GM21381 (cell line): ENCODE measurements at regions not wholly inside any gene's neighbourhood (a gene's known extent, or its start where the extent isn't known, plus 50 kb on each side); places are given as distances from the start of the nearest gene placed in this dataset.
"Not testable (repeated sequence)": the region's sequence is repeated elsewhere in the genome, so short reads cannot be mapped to it uniquely, and the experiment has no call there.

Source experiments
- ATAC-seq: cut with Tn5 transposase; IDR thresholded peaks from one replicate; pipeline ENCODE4 v1.9.1; 2021; ENCODE audit warnings: mild to moderate bottlenecking, moderate library complexity; ENCODE audit not compliant: unreplicated experiment

DNA sequence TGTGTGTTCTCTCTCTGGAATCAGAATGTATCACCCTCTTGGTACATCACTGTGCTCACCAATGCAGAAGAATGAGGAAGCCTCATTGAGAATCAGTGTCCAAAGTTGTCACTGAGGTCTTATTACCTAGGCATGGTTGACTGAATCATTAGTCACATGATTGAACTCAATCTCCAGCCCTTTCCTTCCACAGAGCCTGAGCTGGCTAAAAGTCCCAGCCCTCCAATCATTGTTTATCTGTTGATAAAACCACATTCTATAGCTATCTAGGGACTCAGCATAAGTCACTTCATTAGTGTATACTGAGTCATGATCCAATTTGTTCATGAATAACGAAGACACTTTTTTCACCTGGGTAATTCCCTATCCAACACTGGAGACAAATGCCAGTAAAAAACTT lies 396.8 kb downstream of the TRAM1L1 start:
- ATAC-seq = no peak

DNA sequence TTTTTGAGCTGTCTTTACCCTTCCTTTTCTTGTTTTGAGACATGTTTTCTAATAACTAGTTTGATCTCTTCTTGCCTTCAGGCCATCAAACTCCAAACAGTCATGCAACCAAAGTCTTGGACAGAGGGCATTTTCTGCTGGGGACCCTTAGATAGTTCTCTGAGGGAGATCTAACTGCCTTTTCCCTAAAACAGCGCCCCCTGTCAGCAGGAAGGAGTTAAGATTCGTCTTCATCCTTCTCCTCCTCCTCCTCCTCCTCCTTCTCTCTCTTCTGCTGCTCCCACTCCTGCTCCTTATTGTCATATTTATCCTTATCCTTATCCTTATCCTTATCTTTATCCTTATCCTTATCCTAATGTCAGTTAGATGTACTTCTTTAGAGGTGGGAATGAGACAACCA lies 417.2 kb downstream of the TRAM1L1 start:
- no peak for ATAC-seq

DNA sequence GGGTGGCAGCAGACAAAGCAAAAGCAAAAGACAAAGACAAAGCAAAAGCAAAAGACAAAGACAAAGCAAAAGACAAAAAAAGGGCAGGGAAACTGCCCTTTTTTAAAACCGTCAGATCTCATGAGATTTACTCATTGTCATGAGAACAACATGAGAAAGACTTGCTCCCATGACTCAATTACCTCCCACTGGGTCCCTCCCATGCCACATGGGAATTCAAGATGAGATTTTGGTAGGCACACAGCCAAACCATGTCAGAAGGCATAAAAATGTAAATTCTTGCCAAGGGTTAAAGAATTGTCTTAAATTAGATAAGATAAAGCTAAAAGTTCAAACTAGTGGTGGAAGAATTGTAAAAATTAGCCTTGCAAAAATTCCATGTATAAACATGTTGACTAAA lies 419.7 kb downstream of the TRAM1L1 start:
- no peak for ATAC-seq

DNA sequence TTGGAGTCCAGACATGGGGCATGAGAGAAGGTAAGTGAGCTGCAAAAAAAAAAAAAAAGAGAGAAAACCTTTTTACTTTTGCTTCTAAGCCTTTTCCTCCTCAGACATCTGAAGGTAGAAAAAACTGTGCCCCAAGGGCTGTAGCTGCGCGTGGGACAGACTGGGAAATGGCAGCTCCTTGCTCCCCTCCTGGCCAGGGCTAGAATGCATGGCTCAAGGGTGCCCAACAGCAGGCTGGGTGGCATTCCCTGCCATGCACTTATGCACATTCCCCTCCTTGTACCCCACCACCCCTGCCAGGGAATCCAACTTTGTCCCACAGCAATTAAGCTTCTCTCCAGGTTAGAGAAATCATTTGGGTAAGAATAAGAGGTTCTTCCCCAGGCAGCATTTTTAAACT lies 421.2 kb downstream of the TRAM1L1 start:
- ATAC-seq = no peak

DNA sequence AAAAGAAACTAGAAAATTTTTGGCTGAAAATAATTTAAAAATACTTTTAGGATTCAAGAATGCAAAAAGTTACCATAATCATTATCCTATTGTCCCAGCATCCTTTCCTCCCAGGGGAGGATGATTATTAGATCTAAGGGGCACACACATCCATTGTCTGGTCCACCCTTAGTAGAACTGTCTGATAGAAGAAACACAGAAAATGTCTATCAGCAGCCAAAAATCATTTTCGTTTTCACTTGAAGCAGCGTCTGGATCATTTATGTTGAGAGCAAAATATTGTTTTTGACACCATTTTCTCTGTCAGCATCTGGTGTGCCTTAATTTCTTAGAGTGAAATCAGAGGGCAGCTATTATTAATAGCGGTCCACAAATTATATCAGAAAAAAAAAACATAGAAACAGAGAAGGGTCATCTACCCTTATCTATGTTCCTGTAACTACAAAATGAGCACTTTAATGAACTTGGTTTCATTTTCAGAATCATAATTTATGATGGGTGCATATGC lies 446.3 kb downstream of the TRAM1L1 start:
- ATAC-seq = no peak

DNA sequence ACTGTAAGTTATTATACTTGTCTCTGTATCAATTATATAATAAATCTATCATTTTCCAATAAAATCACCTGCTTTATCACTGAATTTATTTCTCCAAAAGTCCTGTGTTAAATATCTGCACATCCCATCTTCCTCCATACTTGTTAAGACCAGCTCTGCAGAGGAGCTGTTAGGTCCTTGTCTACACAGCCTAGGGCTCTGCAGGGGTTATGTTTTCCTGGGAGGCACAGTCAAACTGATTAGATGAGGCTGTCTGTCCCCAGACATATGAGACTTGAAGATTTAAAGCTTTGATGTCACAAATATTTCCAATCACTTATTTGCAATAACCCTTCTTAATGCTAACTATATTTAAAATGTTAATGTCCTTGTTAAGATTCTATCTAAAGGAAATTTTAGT lies 446.8 kb downstream of the TRAM1L1 start:
- no peak for ATAC-seq

DNA sequence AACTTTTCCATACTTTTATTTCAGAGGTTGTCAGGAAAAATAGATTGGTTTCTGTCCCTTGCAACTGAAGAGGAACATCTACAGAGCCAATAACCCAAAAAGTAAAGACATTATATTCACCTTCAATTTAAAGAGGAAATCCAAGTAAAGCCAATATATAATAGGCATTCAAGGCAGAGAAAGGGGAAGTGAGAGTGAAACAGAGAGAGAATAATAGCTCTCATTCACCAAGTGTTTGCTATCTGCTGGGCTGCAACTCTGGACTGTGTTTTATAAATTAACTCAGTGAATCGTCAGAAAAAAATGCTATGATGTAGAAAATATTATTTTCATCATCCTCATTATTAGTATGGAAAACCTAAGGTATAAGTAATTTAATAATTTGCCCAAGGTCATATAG lies 448.5 kb downstream of the TRAM1L1 start:
- ATAC-seq = no peak

DNA sequence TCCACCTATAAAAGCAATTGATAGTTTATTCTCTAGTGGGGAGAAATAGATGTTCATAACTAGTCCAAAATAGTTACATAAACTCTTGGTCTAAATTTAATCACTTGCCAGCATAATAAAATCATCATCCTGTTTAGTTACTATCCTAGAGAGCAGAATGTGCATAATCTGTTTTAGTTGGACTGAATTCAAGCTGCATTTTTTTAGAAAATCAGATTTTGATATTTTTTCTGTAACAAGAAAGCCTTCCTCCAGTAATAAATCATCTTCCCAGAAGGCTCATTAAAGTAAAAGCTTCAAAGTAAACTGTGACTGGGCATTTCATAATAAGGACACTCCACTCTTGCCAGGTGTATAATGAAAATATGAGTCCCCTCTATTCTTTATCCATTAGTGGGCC lies 453.1 kb downstream of the TRAM1L1 start:
- no peak for ATAC-seq

DNA sequence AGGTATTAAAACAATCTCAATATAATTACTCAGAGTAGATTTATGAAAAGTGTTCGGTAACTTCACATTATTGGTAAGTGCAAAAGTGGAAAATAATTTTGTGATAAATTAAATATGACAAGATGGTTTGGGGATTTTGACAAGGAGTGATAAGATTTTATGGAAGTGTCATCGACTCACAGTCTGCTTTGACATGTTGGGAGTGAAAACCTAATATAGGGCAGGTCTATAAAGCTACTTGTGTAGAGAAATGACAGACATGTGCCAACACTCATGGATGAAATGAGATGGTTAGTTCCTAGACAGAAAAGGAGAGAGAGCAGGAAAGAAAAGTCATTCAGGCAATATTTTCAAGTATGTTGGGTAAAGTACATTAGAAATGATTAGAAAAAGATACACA lies 456.8 kb downstream of the TRAM1L1 start:
- no peak for ATAC-seq

DNA sequence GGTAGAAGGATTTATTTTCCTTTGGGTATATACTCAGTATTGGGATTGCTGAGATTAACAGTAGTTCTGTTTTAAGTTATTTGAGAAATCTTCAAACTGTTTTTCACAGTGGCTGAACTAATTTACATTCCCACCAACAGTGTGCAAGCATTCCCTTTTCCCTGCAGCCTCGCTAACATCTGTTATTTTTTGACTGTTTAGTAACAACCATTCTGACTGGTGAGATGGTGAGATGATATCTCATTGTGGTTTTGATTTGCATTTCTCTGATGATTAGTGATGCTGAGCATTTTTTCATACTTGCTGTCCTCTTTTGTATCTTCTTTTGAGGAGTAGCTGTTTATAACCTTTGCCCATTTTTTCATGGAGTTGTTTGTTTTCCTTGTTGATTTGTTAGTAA lies 457.8 kb downstream of the TRAM1L1 start:
- ATAC-seq = no peak

DNA sequence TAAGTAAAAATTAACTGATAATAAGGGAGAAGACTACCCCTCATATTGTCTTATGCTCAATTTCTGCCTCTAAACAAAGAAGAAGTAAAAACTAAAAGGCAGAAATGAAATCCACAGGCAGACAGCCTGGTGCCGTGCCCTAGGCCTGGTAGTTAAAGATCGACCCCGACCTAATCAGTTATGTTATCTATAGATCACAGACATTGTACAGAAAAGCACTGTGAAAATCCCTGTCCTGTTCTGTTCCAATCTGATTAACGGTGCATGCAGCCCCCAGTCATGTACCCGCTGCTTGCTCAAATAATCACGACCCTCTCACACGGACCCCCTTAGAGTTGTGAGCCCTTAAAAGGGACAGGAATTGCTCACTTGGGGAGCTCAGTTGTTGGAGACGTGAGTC lies 465.9 kb downstream of the TRAM1L1 start:
- not testable (repeated sequence) for ATAC-seq

DNA sequence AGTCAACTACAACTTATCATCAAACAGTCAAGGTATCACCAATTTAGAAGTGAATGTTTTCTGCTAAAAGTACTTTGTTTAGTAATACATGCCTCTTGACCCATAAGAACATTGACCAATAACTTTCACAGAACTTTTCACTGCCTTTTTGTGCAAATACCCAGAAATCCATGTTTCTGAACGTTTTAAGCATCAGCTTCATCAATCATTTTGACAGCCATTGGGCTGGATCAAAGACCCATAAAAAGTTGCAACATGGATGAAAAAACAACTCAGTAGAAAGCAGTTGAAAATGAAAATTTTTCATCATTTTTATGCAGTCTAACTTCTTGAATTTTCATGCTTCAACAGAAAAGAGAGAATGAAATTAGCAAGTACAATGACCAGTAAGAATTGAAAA lies 466.7 kb downstream of the TRAM1L1 start:
- no peak for ATAC-seq

DNA sequence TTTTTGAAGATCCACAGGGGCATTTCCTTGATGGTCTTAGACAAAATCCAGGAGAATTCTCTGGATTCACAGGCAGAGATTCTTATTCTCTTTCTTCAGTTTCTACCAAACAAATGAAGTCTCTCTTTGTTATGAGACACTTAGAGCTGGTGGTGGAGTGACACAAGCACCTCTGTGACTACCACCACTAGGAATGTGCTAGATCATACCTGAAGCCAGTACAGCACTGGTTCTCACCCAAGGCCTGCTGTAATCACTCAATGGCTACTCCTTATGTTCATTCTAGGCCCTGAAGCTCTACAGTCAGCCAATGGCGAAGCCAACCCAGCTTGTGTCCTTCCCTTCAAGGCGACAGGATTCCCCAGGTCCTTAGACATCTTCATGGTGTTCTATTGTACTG lies 482.3 kb downstream of the TRAM1L1 start:
- ATAC-seq = no peak

DNA sequence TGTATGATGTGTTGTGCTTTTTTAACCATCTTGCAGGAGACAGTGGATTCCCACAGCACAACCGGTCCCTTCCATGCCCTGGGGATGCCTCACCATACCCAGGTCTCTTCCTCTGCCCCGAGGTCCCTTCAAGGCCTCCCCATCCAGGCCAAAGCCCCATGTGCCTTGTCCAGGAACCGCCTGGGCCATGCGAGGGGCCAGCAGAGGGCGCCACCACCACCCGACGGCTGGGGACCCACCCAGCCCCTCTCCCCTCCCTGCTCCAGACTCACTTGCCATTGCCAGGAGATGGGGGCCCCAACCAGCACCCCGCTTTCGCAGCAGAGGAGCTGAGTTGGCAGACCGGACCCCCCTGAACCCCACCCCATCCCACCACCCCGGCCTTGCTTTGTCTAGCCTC lies 485.5 kb downstream of the TRAM1L1 start:
- no peak for ATAC-seq

DNA sequence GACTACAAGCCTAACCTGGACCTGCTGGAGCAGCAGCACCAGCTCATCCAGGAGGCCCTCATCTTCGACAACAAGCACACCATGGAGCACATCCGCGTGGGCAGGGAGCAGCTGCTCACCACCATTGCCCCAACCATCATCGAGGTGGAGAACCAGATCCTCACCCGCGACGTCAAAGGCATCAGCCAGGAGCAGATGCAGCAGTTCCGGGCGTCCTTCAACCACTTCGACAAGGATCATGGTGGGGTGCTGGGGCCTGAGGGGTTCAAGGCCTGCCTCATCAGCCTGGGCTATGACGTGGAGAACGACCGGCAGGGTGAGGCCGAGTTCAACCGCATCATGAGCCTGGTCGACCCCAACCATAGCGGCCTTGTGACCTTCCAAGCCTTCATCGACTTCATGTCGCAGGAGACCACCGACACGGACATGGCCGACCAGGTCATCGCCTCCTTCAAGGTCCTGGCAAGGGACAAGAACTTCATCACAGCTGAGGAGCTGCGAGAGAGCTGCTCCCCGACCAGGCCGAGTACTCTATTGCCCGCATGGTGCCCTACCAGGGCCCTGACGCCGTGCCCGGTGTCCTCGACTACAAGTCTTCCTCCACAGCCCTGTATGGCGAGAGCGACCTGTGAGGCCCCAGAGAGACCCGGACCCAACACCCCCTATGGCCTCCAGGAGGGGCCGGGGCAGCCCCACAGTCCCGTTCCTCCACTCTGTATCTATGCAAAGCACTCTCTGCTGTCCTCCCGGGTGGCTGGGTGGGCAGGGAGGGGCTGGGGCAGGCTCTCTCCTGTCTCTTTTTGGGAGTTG lies 486.2 kb downstream of the TRAM1L1 start:
- no peak for ATAC-seq

DNA sequence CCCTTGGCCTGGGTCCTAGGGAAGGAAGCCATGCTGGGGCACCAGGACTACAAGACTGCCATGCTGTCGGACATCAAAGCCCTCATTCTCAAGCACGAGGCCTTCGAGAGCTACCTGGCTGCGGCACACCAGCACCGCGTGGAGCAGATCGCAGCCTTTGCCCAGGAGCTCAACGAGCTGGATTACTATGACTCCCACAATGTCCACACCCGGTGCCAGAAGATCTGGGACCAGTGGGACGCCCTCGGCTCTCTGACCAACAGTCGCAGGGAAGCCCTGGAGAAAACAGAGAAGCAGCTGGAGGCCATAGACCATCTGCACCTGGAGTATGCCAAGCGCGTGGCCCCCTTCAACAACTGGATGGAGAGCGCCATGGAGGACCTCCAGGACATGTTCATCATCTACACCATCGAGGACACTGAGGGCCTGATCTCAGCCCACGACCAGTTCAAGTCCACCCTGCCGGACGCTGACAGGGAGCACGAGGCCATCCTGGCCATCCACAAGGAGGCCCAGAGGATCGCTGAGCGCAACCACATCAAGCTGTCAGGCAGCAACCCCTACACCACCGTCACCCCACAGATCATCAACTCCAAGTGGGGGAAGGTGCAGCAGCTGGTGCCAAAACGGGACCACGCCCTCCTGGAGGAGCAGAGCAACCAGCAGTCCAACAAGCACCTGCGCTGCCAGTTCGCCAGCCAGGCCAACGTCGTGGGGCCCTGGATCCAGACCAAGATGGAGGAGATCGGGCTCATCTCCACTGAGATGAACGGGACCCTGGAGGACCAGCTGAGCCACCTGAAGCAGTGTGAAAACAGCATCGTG lies 487.0 kb downstream of the TRAM1L1 start:
- no peak for ATAC-seq

DNA sequence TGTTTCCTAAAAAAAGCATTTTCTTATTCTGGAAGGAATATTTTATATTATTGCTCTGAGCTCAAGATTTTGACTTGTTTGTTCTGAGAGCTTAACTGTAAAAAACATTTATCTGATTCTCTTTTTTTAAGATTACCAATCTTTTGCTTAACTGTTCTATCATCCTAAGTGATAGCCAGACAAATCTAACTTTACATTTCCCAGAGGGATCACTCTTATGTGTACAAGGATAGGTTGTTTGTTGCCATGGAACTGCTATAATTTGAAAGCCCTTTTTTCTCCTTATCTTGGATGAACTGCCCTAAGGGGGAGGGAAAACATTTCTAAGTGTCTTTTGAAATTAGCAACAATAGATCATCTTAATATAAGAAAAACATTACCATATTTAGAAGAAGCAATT lies 494.7 kb downstream of the TRAM1L1 start:
- ATAC-seq = no peak

DNA sequence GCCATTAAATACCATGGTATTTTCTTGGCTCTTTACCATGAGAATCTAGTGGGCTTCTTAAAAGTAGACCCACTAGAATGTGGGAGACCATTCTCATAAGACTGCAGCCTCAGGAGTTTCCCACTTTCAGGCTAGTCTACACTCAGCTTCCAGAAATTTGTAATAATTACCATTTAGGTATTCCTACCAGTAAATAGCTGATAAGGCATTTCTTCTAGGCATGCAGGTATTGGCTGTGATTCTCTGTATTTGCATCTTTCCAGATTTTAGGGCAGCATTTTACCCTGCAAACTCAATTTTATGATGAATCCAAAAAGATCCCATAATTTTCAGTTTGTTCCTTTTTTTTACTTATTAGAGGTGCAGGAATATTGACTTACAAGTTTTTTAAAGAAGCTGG lies 496.6 kb downstream of the TRAM1L1 start:
- no peak for ATAC-seq

DNA sequence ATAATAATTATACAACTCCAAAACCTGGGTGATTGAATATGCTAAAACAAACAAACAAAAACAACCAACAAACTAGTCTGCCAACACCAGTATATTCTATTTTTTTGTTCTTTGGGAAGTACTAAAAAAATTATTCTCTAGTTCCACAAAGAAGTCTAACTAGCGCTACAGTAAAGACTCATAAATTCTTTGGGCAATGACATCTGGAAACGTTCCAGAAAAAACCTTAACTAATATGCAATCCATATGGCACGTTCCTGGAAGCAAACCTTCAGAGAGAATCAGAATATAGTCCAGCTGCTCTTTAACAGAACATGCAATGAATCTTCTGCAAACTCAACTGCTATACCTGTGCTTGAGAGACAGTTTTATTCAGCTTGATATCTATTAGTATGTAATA lies 500.1 kb downstream of the TRAM1L1 start:
- ATAC-seq = no peak

DNA sequence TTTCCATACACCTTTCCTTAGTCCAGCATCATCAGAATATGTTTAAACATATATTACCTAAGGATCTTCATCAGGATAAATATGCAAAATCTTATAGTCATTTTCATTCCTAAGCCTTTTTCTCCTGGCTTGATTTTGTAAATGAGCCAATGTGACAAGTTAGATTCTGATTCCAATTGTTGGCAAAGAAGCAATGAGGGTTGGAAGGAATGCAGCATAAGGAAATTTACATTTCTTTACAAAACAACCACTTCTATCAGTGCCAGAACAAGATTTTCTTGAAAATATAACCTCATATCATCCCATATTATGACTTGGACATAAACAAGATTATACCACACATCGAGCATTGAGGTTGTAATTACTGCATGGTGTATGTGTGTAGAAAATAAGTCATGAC lies 508.1 kb downstream of the TRAM1L1 start:
- ATAC-seq = no peak

DNA sequence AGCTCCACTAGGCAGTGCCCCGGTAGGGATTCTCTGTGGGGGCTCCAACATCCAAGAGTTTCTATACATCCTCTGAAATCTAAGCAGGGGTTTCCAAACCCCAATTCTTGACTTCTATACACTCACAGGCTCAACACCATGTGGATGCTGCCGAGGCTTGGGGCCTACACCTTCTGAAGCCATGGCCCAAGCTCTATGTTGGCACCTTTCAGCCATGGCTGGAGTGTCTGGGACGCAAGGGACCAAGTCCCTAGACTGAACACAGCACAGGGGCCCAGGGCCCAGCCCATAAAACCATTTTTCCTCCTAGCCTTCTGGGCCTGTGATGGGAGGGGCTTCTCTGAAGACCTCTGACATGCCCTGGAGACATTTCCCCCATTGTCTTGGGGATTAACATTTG lies 511.8 kb downstream of the TRAM1L1 start:
- ATAC-seq = no peak

DNA sequence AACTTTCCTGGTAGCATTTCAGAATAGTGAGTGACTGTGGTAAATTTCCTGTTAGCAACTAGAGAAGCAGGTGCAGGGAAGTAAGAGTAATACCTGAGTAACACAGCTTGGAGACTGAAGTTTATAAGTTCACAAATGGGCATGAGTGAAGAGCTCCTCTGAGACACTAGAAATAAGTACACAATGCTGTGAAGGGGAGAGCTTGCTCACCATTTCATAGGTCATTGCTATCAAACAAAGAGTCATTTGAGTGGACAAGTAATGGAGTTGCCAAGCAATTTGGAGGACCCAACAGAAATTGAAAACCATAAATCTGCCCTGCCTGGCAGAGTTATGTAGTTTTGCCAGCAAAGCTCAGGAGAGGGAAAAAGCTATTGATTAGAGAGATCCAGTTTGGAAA lies 523.6 kb downstream of the TRAM1L1 start:
- no peak for ATAC-seq
